A172 (cell line): ENCODE measurements at regions not wholly inside any gene's neighbourhood (a gene's known extent, or its start where the extent isn't known, plus 50 kb on each side); places are given as distances from the start of the nearest gene placed in this dataset.
"Not testable (repeated sequence)": the region's sequence is repeated elsewhere in the genome, so short reads cannot be mapped to it uniquely, and the experiment has no call there.

Source experiments
- DNase-seq: peaks from one replicate; pipeline ENCODE4 v3.0.0-alpha.2; 2015; ENCODE audit warnings: low spot score

GRCh38 chr10:28391283-28391682 is 88.4 kb upstream of the MPP7 start:
- DNase-seq: no peak

DNA sequence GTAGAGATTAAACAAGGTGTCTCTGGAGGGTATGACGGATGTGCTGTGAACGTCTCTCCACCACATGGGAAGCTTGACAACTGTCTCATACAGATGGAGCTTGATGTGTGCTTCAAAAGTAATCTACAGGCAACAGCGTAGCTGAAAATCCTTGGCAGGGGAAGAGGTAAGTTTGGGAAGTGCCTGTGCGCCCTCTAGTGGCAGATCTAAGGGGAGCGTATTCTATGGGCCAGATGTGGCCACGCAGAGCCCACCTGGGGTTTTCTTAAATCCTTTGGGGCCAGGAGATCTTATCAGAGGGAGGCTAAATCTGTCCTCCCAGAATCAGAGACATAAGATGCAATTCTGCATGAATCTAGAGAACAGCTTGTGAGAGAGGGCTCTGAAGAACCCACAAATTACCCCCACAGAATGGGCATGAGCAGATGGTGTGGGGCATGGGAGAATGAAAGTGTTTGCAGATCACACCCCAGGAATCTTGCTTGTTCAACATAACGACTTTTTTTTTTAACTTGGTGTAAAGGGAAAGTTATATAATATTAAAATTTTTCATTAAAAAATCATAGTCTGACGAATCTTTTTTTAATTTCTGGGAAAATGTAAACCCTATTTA is 91.2 kb upstream of the MPP7 start:
- DNase-seq: peak; percentile 74

DNA sequence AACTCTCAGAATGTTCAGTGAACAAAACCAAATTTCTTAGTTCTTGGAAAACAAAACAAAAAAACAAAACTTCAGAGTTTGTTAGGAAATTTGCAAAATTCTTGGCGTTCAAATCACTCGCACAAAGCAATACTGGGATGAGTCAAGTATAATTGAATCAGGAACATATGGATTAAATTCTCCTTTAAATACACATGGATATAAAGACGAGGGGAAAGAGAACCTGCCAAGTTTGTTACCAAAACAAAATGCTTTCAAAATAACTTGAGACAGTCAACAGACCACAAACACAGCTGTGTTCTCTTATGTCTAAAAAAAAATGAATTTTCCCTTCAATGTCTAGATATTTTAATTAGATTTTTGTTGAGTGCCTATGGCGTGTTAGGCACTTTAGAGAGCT is 93.5 kb upstream of the MPP7 start:
- no peak for DNase-seq

GRCh38 chr10:28397229-28397628 is 94.4 kb upstream of the MPP7 start:
- DNase-seq: no peak

DNA sequence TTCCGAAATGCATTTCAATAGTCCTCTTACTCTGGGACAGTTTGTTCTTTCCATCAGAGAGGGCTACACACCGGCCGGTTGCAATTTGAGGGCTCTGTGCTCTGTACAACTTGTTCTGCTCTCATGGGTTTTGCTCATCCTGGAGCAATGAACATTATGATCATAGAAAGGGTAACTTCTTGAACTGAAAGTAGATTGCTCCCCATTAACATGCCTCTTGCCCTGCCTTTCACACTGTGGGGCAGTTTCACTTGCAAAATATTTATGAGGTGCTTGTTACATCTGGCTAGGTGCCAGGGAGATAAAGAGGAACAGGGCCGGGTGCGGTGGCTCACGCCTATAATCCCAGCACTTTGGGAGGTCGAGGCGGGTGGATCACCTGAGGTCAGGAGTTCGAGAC is 97.3 kb upstream of the MPP7 start:
- no peak for DNase-seq

- DNase-seq: no peak
These were observed 97.8 kb upstream of the MPP7 start for GRCh38 chr10:28400681-28401080.

- not testable (repeated sequence) for DNase-seq
These were observed 99.8 kb upstream of the MPP7 start for GRCh38 chr10:28402611-28403073.

DNA sequence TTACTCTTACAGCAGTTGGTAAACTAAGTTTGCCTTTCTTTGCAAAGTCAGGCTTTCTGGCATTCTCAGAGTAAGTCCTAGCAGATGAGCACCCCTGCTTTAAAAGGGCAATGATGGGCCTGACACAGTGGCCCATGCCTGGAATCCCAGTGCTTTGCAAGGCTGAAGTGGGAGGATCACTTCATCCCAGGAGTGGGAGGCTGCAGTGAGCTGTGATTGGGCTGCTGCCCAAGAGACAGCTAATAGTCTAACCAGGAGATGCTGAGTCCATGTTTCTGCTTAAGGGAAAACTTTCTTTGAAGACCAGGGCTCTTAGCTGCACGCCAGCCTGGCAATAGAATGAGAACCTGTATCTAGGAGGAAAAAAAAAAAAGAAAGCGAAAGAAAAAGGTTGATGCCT is 100.2 kb upstream of the MPP7 start:
- DNase-seq: no peak

DNA sequence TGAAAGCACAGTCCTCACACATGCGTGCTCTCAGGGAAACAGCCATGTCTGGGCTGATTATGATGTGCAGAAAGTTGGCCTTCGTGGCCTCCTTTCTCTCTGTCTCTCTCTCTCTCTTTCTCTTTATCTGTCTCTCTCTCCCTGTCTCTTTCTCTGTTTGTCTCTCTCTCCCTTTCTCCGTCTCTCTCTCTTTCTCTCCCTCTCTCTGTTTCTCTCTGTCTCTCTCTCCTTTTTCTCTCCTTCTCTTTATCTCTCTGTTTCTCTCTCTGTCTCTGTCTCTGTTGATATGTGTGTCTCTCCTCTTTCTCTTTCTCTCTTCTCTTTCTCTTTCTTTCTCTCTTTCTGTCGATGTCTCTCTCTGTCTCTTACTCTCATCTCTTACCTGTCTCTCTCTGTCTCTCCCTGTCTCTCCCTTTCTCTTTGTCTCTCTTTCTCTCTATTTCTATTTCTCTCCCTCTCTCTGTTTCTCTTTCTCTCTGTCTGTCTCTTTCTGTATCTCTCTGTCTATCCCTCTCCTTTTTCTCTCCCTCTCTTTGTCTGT is 105.4 kb upstream of the MPP7 start:
- DNase-seq: no peak

GRCh38 chr10:28410420-28411135 is 107.7 kb upstream of the MPP7 start:
- no peak for DNase-seq

DNA sequence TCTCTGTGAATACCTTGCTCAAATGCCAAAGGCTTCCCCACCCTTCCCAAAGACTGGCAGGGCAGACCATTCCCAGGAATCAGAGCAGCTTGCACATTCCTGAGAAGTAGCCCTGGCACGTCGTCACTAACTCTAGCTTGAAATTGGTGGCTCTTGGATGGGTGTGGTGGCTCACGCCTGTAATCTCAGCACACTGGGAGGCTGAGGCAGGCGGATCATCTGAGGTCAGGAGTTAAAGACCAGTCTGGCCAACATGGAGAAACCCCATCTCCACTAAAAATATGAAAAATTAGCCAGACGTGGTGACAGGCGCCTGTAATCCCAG is 108.2 kb upstream of the MPP7 start:
- DNase-seq: no peak

DNA sequence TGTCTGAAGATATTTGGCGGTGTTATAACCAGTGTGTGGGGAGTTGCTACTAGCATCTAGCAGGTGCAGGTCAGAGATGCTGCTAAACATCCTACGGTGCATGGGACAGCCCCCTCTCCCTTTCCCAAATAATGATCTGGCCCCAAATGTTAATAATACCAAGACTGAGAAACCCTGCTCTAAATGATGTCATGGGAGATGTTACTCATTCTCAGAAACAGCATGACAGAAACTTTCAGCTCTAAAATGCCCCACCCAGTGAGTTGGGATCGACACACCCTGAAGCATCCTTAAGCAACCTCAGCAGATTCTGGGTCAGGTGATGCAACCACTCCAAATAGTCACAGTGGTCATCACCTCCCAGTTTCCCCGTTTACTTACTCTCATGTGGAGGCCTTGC is 108.8 kb upstream of the MPP7 start:
- peak; percentile 52 for DNase-seq

DNA sequence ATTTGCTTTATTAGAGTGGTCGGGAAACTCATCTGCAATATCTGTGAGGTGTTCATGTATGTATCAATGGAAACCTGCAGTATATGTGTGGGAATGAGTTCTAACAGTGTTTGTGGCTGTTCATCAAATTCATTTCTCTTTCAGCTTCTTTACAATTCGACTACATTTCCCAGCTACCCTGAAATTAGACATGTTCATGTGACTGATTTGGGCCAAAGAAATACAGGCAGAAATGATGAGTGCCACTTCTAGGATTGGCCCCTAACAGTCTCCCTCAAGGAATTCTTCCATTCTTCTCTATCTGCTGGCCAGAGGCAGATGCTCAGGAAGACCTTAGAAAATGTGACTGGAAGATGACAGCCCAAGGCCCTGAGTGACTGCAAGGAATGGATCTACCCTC is 114.8 kb upstream of the WAC start:
- DNase-seq: no peak

DNA sequence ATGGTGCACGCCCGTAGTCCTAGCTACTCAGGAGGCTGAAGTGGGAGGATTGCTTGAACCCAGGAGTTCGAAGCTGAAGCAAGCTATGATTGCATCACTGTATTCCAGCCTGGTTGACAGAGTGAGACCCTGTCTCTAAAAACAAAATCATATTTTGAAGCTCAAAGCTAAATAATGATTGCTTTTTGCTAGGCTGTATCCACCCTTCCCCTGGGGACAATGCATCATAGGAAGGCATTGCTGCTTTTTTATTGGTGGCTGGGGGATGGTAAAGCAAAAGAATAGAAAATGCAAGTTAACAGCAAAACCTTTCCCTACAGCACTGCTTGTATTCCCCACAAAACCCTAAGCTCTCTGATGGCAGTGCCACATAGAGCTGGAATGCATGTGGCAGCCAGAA is 107.5 kb upstream of the WAC start:
- no peak for DNase-seq

- no peak for DNase-seq
These were observed 106.3 kb upstream of the WAC start for GRCh38 chr10:28426392-28427159.

- no peak for DNase-seq
These were observed 105.5 kb upstream of the WAC start for GRCh38 chr10:28427376-28427775.

DNA sequence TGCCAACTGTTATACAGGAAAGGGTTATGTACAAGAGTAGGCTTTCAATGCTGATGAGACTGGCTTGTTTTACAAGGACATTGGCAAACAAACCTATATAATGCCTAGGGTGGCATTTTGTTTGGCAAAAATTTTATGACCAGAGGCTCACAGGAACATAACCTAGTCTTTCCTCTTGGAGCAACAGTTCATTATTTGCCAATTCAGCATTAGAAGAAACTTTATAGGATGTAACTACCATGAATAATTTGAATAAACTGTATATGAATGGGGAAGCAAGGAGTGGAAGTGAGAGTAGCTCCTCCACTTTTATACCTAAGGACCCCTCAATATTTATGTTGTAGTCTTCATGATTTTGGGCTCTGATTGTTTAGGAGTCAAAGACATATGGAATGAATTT is 103.9 kb upstream of the WAC start:
- no peak for DNase-seq

GRCh38 chr10:28429573-28430216 is 103.2 kb upstream of the WAC start:
- peak; percentile 75 for DNase-seq

DNA sequence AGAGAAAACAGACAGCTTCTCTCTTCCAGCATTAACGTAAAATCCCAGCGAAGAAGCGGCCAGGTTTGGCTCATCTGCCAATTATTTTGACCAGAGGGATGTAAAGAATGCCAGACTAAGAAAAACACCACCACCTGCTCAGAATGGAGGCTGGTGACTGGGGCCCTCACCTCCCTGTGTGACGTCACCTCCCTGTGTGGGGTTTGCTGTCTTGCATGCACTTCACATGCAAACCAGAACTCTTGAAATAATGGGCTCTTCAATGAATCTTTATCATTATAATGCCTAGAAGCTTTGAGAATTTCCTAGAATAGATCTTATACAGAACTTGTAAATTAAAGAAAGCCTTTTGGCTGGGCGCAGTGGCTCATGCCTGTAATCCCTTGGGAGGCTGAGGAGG is 101.8 kb upstream of the WAC start:
- DNase-seq: no peak

DNA sequence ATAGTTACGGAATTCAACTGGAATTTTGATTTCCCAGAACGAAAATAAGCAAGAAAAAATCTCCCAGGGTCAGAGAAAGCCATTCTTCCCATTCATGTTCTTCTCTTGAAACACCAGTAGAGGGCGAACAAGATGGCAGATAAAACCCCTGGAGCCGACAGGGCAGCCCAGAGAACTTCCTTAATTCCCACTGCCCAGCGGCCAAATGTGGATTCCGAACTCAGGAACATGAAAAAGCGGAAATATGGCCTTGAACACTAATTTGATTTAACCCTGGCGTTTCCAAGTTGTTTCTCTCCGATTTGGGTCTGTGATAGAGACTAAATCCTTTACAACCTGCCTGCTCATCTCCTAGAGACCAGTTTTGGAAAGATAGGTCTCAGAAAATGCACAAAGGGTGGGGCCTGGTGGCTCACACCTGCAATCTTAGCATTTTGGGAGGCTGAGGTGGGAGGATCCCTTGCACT is 100.7 kb upstream of the WAC start:
- DNase-seq: peak; percentile 83

- no peak for DNase-seq
These were observed 98.9 kb upstream of the WAC start for GRCh38 chr10:28434063-28434462.

GRCh38 chr10:28442403-28442802 is 90.5 kb upstream of the WAC start:
- DNase-seq: no peak
